ENCODE measurements at regions not wholly inside any gene's neighbourhood (a gene's known extent, or its start where the extent isn't known, plus 50 kb on each side); places are given as distances from the start of the nearest gene placed in this dataset.

DNA sequence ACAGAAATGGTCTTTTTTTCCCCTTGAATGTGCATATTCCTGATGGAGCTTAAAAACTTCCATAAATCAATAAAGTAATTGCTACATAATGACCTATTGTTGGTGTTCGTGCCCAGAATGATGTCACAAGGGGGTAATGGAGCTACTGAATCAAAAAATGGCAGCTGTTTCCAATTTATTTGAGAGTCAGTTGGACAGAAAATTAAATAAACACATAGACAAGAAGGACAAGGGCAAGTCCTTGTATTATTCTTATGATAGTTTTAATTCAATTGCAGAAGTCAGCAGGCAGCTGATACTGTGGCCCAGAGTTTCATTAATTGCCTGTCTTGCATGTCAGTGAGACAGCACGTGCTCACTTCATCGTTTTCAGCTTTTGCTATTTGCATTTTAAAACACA is 473.5 kb downstream of the ETNK1 start:
- no peak for TF ChIP-seq MAFK (IDR thresholded peaks at IDR 0.05; ENCODE audit: partially characterized antibody)
- TF ChIP-seq GATA3 (IDR thresholded peaks at IDR 0.05; ENCODE audit: borderline replicate concordance) = no peak
- TF ChIP-seq, protein P1, sequence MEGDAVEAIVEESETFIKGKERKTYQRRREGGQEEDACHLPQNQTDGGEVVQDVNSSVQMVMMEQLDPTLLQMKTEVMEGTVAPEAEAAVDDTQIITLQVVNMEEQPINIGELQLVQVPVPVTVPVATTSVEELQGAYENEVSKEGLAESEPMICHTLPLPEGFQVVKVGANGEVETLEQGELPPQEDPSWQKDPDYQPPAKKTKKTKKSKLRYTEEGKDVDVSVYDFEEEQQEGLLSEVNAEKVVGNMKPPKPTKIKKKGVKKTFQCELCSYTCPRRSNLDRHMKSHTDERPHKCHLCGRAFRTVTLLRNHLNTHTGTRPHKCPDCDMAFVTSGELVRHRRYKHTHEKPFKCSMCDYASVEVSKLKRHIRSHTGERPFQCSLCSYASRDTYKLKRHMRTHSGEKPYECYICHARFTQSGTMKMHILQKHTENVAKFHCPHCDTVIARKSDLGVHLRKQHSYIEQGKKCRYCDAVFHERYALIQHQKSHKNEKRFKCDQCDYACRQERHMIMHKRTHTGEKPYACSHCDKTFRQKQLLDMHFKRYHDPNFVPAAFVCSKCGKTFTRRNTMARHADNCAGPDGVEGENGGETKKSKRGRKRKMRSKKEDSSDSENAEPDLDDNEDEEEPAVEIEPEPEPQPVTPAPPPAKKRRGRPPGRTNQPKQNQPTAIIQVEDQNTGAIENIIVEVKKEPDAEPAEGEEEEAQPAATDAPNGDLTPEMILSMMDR (IDR thresholded peaks at IDR 0.05) = no peak
- no peak for TF ChIP-seq RCOR1 (IDR thresholded peaks at IDR 0.05; ENCODE audit: low read depth, low read length)
- TF ChIP-seq SMC3 (IDR thresholded peaks at IDR 0.05) = no peak
- TF ChIP-seq, protein P2, sequence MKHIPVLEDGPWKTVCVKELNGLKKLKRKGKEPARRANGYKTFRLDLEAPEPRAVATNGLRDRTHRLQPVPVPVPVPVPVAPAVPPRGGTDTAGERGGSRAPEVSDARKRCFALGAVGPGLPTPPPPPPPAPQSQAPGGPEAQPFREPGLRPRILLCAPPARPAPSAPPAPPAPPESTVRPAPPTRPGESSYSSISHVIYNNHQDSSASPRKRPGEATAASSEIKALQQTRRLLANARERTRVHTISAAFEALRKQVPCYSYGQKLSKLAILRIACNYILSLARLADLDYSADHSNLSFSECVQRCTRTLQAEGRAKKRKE (CRISPR knock-in tag; IDR thresholded peaks at IDR 0.05; ENCODE audit: low read depth) = no peak
- TF ChIP-seq RNF2 (IDR thresholded peaks at IDR 0.05; ENCODE audit: borderline replicate concordance, low read depth) = no peak
- no peak for TF ChIP-seq EP300 (IDR thresholded peaks at IDR 0.05)
- no peak for TF ChIP-seq CBX8 (IDR thresholded peaks at IDR 0.05)
- TF ChIP-seq, protein P3, sequence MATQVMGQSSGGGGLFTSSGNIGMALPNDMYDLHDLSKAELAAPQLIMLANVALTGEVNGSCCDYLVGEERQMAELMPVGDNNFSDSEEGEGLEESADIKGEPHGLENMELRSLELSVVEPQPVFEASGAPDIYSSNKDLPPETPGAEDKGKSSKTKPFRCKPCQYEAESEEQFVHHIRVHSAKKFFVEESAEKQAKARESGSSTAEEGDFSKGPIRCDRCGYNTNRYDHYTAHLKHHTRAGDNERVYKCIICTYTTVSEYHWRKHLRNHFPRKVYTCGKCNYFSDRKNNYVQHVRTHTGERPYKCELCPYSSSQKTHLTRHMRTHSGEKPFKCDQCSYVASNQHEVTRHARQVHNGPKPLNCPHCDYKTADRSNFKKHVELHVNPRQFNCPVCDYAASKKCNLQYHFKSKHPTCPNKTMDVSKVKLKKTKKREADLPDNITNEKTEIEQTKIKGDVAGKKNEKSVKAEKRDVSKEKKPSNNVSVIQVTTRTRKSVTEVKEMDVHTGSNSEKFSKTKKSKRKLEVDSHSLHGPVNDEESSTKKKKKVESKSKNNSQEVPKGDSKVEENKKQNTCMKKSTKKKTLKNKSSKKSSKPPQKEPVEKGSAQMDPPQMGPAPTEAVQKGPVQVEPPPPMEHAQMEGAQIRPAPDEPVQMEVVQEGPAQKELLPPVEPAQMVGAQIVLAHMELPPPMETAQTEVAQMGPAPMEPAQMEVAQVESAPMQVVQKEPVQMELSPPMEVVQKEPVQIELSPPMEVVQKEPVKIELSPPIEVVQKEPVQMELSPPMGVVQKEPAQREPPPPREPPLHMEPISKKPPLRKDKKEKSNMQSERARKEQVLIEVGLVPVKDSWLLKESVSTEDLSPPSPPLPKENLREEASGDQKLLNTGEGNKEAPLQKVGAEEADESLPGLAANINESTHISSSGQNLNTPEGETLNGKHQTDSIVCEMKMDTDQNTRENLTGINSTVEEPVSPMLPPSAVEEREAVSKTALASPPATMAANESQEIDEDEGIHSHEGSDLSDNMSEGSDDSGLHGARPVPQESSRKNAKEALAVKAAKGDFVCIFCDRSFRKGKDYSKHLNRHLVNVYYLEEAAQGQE (IDR thresholded peaks at IDR 0.05) = no peak
- TF ChIP-seq FOSB (CRISPR knock-in tag; IDR thresholded peaks at IDR 0.05) = no peak
- TF ChIP-seq, protein P4, sequence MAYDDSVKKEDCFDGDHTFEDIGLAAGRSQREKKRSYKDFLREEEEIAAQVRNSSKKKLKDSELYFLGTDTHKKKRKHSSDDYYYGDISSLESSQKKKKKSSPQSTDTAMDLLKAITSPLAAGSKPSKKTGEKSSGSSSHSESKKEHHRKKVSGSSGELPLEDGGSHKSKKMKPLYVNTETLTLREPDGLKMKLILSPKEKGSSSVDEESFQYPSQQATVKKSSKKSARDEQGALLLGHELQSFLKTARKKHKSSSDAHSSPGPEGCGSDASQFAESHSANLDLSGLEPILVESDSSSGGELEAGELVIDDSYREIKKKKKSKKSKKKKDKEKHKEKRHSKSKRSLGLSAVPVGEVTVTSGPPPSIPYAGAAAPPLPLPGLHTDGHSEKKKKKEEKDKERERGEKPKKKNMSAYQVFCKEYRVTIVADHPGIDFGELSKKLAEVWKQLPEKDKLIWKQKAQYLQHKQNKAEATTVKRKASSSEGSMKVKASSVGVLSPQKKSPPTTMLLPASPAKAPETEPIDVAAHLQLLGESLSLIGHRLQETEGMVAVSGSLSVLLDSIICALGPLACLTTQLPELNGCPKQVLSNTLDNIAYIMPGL (CRISPR knock-in tag; IDR thresholded peaks at IDR 0.05; ENCODE audit: borderline replicate concordance) = no peak

Data from A549 (cell line).